K562 (cell line): ENCODE measurements at regions not wholly inside any gene's neighbourhood (a gene's known extent, or its start where the extent isn't known, plus 50 kb on each side); places are given as distances from the start of the nearest gene placed in this dataset.

Source experiments
- ATAC-seq: fragments of 200-7000 bp; cut with Tn5 transposase; 3 replicates; pipeline ENCODE4 v1.9.1; 2020; ENCODE audit warnings: moderate library complexity
- BruUV-seq: library from RNA; stranded (reverse); fragments of 400-500 nt; replicated peaks from 2 replicates; lab custom pipeline; 2021; lab: Mats Ljungman, UMichigan
- CTCF ChIA-PET: fragments of 300-600 bp; formaldehyde crosslinking; extraction: SDS; loops from one replicate; lab custom pipeline; 2021; ENCODE audit warnings: low intra/inter-chr PET ratio; lab: Yijun Ruan, JAX
- POLR2A ChIA-PET: fragments of 300-600, 350-650 bp; sonication (Branson Sonifier 250); formaldehyde crosslinking; extraction: SDS; loops from one replicate; lab custom pipeline; 2021; ENCODE audit warnings: antibody characterized with exemption, inconsistent platforms; lab: Yijun Ruan, JAX
- DNase-seq, 4 experiments: peaks; one replicate each; pipeline versions ENCODE4 v3.0.0 to v3.0.0-alpha.2; 2011 to 2018; ENCODE audit warnings: low spot score in 3 of 4, mixed read lengths in 3 of 4; ENCODE audit errors: extremely low read depth in 1 of 4
- FAIRE-seq: peaks from 2 replicates; lab custom pipeline; 2011; peaks lifted over from hg19 to GRCh38; lab: Jason Lieb, UNC
- H2AFZ ChIP-seq: 2 replicates; pipeline ENCODE4 v1.6.0; 2011; ENCODE audit warnings: low read depth, low read length, control low read depth, inconsistent platforms
- H3K27ac ChIP-seq: fragments of 200-600 bp; 3 replicates; pipeline ENCODE4 v1.8.0; 2011; ENCODE audit warnings: low read depth, mild to moderate bottlenecking, control low read depth, inconsistent platforms, low read length, moderate library complexity, mixed read lengths; ENCODE audit errors: extremely low read depth
- H3K27me3 ChIP-seq, 2 experiments: fragments of 300-600 bp in 1 of 2; 2 replicates in 1 of 2; 3 replicates in 1 of 2; pipeline versions ENCODE4 v1.6.0 to v1.8.0; 2011; ENCODE audit warnings: inconsistent platforms in 2 of 2, low read length in 2 of 2, mild to moderate bottlenecking in 1 of 2, mixed read lengths in 1 of 2, moderate library complexity in 1 of 2; ENCODE audit not compliant: control insufficient read depth in 2 of 2, insufficient read depth in 2 of 2
- H3K36me3 ChIP-seq: fragments of 300-600 bp; 3 replicates; pipeline ENCODE4 v1.8.0; 2011; ENCODE audit warnings: mild to moderate bottlenecking, low read length, inconsistent platforms; ENCODE audit not compliant: control insufficient read depth, insufficient read depth
- H3K4me1 ChIP-seq, 2 experiments: fragments of 200-600 bp in 1 of 2; replicated peaks in 1 of 2; 2 replicates in 1 of 2; 3 replicates in 1 of 2; pipeline versions ENCODE4 v1.5.1 to v1.8.0; 2011; ENCODE audit warnings: inconsistent platforms in 2 of 2, low read length in 2 of 2, mild to moderate bottlenecking in 1 of 2, mixed read lengths in 1 of 2, moderate library complexity in 1 of 2; ENCODE audit not compliant: control insufficient read depth in 2 of 2, insufficient read depth in 2 of 2
- H3K4me2 ChIP-seq: 2 replicates; pipeline ENCODE4 v1.6.1; 2011; ENCODE audit warnings: low read length, control low read depth, inconsistent platforms, mixed read lengths; ENCODE audit not compliant: insufficient read depth
- H3K4me3 ChIP-seq: fragments of 200-600 bp; sonication (generic), shearing (Covaris generic); 2 replicates; pipeline ENCODE4 v1.5.1; 2016; ENCODE audit warnings: control low read depth, inconsistent platforms
- H3K79me2 ChIP-seq: fragments of 200-600 bp; 3 replicates; pipeline ENCODE4 v1.8.0; 2011; ENCODE audit warnings: low read length, inconsistent platforms; ENCODE audit not compliant: control insufficient read depth, insufficient read depth
- H3K9ac ChIP-seq, 2 experiments: 2 replicates each; pipeline versions ENCODE4 v1.6.0 to v1.6.1; 2011; ENCODE audit warnings: low read depth in 2 of 2, low read length in 2 of 2, control low read depth in 1 of 2, inconsistent platforms in 1 of 2, mild to moderate bottlenecking in 1 of 2, mixed read lengths in 1 of 2; ENCODE audit not compliant: insufficient read depth in 1 of 2
- H3K9me1 ChIP-seq: one replicate; pipeline ENCODE4 v1.6.0; 2011; ENCODE audit warnings: inconsistent platforms, mild to moderate bottlenecking, low read length, moderate library complexity; ENCODE audit not compliant: control insufficient read depth, insufficient read depth
- H3K9me3 ChIP-seq: replicated peaks from 2 replicates; pipeline ENCODE4 v1.5.1; 2011; ENCODE audit warnings: low read depth, low read length, inconsistent platforms; ENCODE audit not compliant: control insufficient read depth, insufficient read depth
- H4K20me1 ChIP-seq: replicated peaks from 2 replicates; pipeline ENCODE4 v1.6.1; 2011; ENCODE audit warnings: low read length, inconsistent platforms, mixed read lengths; ENCODE audit not compliant: control insufficient read depth, insufficient read depth
- FOXK1 ChIP-seq: sonication (generic); formaldehyde crosslinking; IDR thresholded peaks from 2 replicates; pipeline ENCODE4 v1.8.0; 2022; ENCODE audit warnings: missing genetic modification reagents, mild to moderate bottlenecking, borderline replicate concordance
- FOXP4 ChIP-seq: sonication (generic); formaldehyde crosslinking; IDR thresholded peaks from 2 replicates; pipeline ENCODE4 v1.8.0; 2022; ENCODE audit warnings: mild to moderate bottlenecking, missing genetic modification reagents, borderline replicate concordance
- MAZ ChIP-seq, 2 experiments: fragments of 450-650 bp in 1 of 2; sonication (generic) in 1 of 2; formaldehyde crosslinking; IDR thresholded peaks in 1 of 2; conservative IDR thresholded peaks in 1 of 2; 2 replicates each; pipeline versions ENCODE4 v1.4.0 to v1.5.0; 2020; ENCODE audit warnings: mild to moderate bottlenecking in 1 of 2, missing genetic modification reagents in 1 of 2
- MEF2D ChIP-seq: conservative IDR thresholded peaks from 2 replicates; pipeline ENCODE4 v1.6.1; 2016; ENCODE audit warnings: low read depth, missing genetic modification characterization, missing compliant biosample characterization
- SNIP1 ChIP-seq: fragments of 450-650 bp; IDR thresholded peaks from 2 replicates; pipeline ENCODE4 v1.7.1; 2017; ENCODE audit warnings: low read depth, mild to moderate bottlenecking
- SRSF9 ChIP-seq: fragments of 200-400 bp; formaldehyde crosslinking; IDR thresholded peaks from 2 replicates; pipeline ENCODE4 v1.6.1; 2017; ENCODE audit warnings: low read depth, low read length, borderline replicate concordance
- TAF7 ChIP-seq: fragments of 450-650 bp; IDR thresholded peaks from 2 replicates; pipeline ENCODE4 v1.6.1; 2016; ENCODE audit warnings: missing genetic modification characterization, missing compliant biosample characterization
- ZMIZ1 ChIP-seq, 2 experiments: fragments of 150-350 bp in 1 of 2; IDR thresholded peaks; 2 replicates each; pipeline ENCODE4 v1.6.1; 2012 to 2016; ENCODE audit warnings: low read depth in 2 of 2, low read length in 2 of 2, mild to moderate bottlenecking in 1 of 2, moderate library complexity in 1 of 2
- WGBS: fragments of 100-300 bp; shearing (Covaris generic); methylation state at CpG from one replicate; pipeline ENCODE4 v1.1.6; 2016; ENCODE audit warnings: low coverage, mixed read lengths; ENCODE audit not compliant: insufficient coverage; ENCODE audit errors: missing lambda C conversion rate; 5-methylcytosine and 5-hydroxymethylcytosine counted together
- in situ Hi-C: fragments of 300-500 bp; cut with MboI; formaldehyde crosslinking; loops from 4 replicates; pipeline ENCODE4 v1.15.0; 2018; ENCODE audit warnings: inconsistent platforms, mixed read lengths
- intact Hi-C: fragments of 100-400 bp; cut with micrococcal nuclease; formaldehyde crosslinking; loops from 2 replicates; pipeline ENCODE4 v1.14.2; 2022

GRCh38 chr5:68151812-68152211 is 63.7 kb upstream of the PIK3R1 start:
- intact Hi-C loops, result no loop called here
- DNase-seq (no peak), FAIRE-seq (no peak), ATAC-seq (no peak)
- Histone ChIP-seq H4K20me1 (no peaks in the 10 kb centered on the region), H3K27ac (no peak overlapping the region), H2AFZ (no peak overlapping the region), H3K4me3 (no peak overlapping the region), H3K9me1 (no peaks in the 10 kb centered on the region), H3K9me3 (no peaks in the 10 kb centered on the region), H3K9ac (no peak overlapping the region), H3K4me1 (no peaks in the 10 kb centered on the region), H3K27me3 (peaks cover 5 to 10% of the 10 kb centered on the region in 2 experiments; a peak in 3 of 5 replicates), H3K79me2 (no peaks in the 10 kb centered on the region), H3K36me3 (no peaks in the 10 kb centered on the region), H3K4me2 (no peak overlapping the region)
- ChIA-PET CTCF (no interaction called here), POLR2A (no interaction called here)
- in situ Hi-C loops, result no loop called here
- BruUV-seq, result no TSS peak
- no peak for TF ChIP-seq TAF7
- TF ChIP-seq SRSF9, result no peak
- TF ChIP-seq MAZ (CRISPR knock-in tag; conservative IDR thresholded peaks at IDR 0.05 in 1 of 2, IDR thresholded peaks at IDR 0.05 in 1 of 2), result no peak
- TF ChIP-seq ZMIZ1 (IDR thresholded peaks at IDR 0.05; ENCODE audit: low read depth in 2 of 2, low read length in 2 of 2), result no peak
- TF ChIP-seq SNIP1, result no peak
- no peak for TF ChIP-seq FOXK1 (CRISPR knock-in tag)
- no peak for TF ChIP-seq FOXP4 (CRISPR knock-in tag)
- TF ChIP-seq MEF2D (tag), result no peak
- 0% methylated on average over 4 of the region's 4 CpGs for WGBS
